ENCODE measurements at regions not wholly inside any gene's neighbourhood (a gene's known extent, or its start where the extent isn't known, plus 50 kb on each side); places are given as distances from the start of the nearest gene placed in this dataset.

DNA sequence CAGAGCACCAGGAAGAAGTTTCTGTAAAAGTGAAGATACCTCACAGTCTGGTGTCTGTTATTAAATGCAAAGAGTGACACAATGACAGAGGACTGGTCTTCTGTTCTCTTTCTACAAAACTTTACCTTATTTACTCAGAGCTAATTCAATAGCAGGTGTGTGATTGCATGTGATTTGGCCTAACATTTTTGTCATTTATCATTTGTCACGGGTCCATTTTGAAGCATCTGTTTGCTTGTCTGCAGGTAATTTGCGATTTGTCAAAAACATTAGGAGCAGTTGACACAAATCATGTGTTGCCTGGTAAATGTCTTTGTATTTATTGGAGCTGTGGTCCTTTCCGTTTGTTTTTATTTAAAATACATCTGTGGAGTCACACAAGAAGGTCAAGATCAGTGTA is 1232.4 kb downstream of the STIM2 start:
- TF ChIP-seq, protein P1, sequence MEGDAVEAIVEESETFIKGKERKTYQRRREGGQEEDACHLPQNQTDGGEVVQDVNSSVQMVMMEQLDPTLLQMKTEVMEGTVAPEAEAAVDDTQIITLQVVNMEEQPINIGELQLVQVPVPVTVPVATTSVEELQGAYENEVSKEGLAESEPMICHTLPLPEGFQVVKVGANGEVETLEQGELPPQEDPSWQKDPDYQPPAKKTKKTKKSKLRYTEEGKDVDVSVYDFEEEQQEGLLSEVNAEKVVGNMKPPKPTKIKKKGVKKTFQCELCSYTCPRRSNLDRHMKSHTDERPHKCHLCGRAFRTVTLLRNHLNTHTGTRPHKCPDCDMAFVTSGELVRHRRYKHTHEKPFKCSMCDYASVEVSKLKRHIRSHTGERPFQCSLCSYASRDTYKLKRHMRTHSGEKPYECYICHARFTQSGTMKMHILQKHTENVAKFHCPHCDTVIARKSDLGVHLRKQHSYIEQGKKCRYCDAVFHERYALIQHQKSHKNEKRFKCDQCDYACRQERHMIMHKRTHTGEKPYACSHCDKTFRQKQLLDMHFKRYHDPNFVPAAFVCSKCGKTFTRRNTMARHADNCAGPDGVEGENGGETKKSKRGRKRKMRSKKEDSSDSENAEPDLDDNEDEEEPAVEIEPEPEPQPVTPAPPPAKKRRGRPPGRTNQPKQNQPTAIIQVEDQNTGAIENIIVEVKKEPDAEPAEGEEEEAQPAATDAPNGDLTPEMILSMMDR (IDR thresholded peaks at IDR 0.05), result no peak
- no peak for TF ChIP-seq POLR2AphosphoS5 (IDR thresholded peaks at IDR 0.05)
